HepG2 (cell line): ENCODE measurements at regions not wholly inside any gene's neighbourhood (a gene's known extent, or its start where the extent isn't known, plus 50 kb on each side); places are given as distances from the start of the nearest gene placed in this dataset.

Experiments used
- ATAC-seq: fragments of 200-7000 bp; cut with Tn5 transposase; 3 replicates; pipeline ENCODE4 v1.9.1; 2020; ENCODE audit warnings: mild to moderate bottlenecking, moderate library complexity
- BruUV-seq: library from RNA; stranded (reverse); fragments of 400-500 nt; replicated peaks from 2 replicates; lab custom pipeline; 2021; lab: Mats Ljungman, UMichigan
- CTCF ChIA-PET: fragments of 300-600 bp; formaldehyde crosslinking; extraction: SDS; loops from one replicate; lab custom pipeline; 2021; ENCODE audit warnings: low total read pairs, inconsistent platforms, low intra/inter-chr PET ratio; lab: Yijun Ruan, JAX
- POLR2A ChIA-PET: fragments of 350-600 bp; sonication (Branson Sonifier 250); formaldehyde crosslinking; loops from one replicate; lab custom pipeline; 2020; ENCODE audit warnings: antibody characterized with exemption, inconsistent platforms; lab: Yijun Ruan, JAX
- DNase-seq: peaks from one replicate; pipeline ENCODE4 v3.0.0-alpha.2; 2015; ENCODE audit warnings: low spot score
- FAIRE-seq: peaks from 3 replicates; lab custom pipeline; 2011; peaks lifted over from hg19 to GRCh38; lab: Jason Lieb, UNC
- H2AFZ ChIP-seq: one replicate; pipeline ENCODE4 v1.6.1; 2011; ENCODE audit warnings: low read length, inconsistent platforms
- H3K27ac ChIP-seq: fragments of 300-600 bp; 3 replicates; pipeline ENCODE4 v1.8.0; 2011; ENCODE audit warnings: mixed run types, mild to moderate bottlenecking, mixed read lengths, low read length, inconsistent platforms; ENCODE audit not compliant: insufficient read depth; ENCODE audit errors: extremely low read length
- H3K27me3 ChIP-seq, 2 experiments: fragments of 200-600 bp in 1 of 2; 2 replicates in 1 of 2; 3 replicates in 1 of 2; pipeline versions ENCODE4 v1.6.0 to v1.8.0; 2011; ENCODE audit warnings: low read length in 2 of 2, mild to moderate bottlenecking in 2 of 2, moderate library complexity in 2 of 2, inconsistent platforms in 1 of 2; ENCODE audit not compliant: insufficient read depth in 2 of 2, control insufficient read depth in 1 of 2
- H3K36me3 ChIP-seq, 2 experiments: fragments of 200-600 bp in 1 of 2; replicated peaks in 1 of 2; 2 replicates in 1 of 2; 3 replicates in 1 of 2; pipeline versions ENCODE4 v1.5.1 to v1.8.0; 2011; ENCODE audit warnings: low read length in 2 of 2, inconsistent platforms in 1 of 2; ENCODE audit not compliant: insufficient read depth in 2 of 2, control insufficient read depth in 1 of 2
- H3K4me1 ChIP-seq: 2 replicates; pipeline ENCODE4 v1.5.1; 2012; ENCODE audit warnings: low read length, inconsistent platforms; ENCODE audit not compliant: insufficient read depth
- H3K4me2 ChIP-seq: 2 replicates; pipeline ENCODE4 v1.6.0; 2011; ENCODE audit warnings: low read depth, low read length, inconsistent platforms
- H3K4me3 ChIP-seq, 3 experiments: fragments of 200-600 bp in 1 of 3; sonication (generic), shearing (Covaris generic) in 1 of 3; replicated peaks in 1 of 3; 2 replicates each; pipeline ENCODE4 v1.5.1; 2011 to 2016; ENCODE audit warnings: low read length in 3 of 3, inconsistent platforms in 2 of 3, low read depth in 2 of 3, mild to moderate bottlenecking in 2 of 3, control low read depth in 1 of 3, mixed read lengths in 1 of 3; ENCODE audit not compliant: insufficient read depth in 1 of 3
- H3K79me2 ChIP-seq: one replicate; pipeline ENCODE4 v1.6.1; 2011; ENCODE audit warnings: low read length, inconsistent platforms; ENCODE audit not compliant: insufficient read depth
- H3K9ac ChIP-seq: 2 replicates; pipeline ENCODE4 v1.6.0; 2011; ENCODE audit warnings: mild to moderate bottlenecking, low read depth, low read length, inconsistent platforms; ENCODE audit not compliant: insufficient read depth
- H3K9me3 ChIP-seq: 2 replicates; pipeline ENCODE4 v1.5.1; 2012; ENCODE audit warnings: mild to moderate bottlenecking, low read length
- H4K20me1 ChIP-seq: 2 replicates; pipeline ENCODE4 v1.6.0; 2011; ENCODE audit warnings: inconsistent platforms, mild to moderate bottlenecking, low read length, moderate library complexity; ENCODE audit not compliant: insufficient read depth
- GLI4 ChIP-seq: sonication (generic); formaldehyde crosslinking; IDR thresholded peaks from 2 replicates; pipeline ENCODE4 v1.5.1; 2020; ENCODE audit warnings: missing genetic modification reagents, mild to moderate bottlenecking, moderate library complexity, borderline replicate concordance
- GTF3A ChIP-seq: sonication (generic); formaldehyde crosslinking; conservative IDR thresholded peaks from 2 replicates; pipeline ENCODE4 v1.4.0; 2020; ENCODE audit warnings: mild to moderate bottlenecking, missing genetic modification reagents
- JARID2 ChIP-seq: sonication (generic); formaldehyde crosslinking; IDR thresholded peaks from 2 replicates; pipeline ENCODE4 v1.8.1; 2023; ENCODE audit warnings: missing genetic modification reagents, inconsistent platforms; ENCODE audit not compliant: insufficient replicate concordance
- KAT7 ChIP-seq: IDR thresholded peaks from 2 replicates; pipeline ENCODE4 v1.6.1; 2018; ENCODE audit warnings: borderline replicate concordance, missing compliant biosample characterization
- NFYB ChIP-seq: sonication (generic); formaldehyde crosslinking; IDR thresholded peaks from 2 replicates; pipeline ENCODE4 v1.4.0; 2020; ENCODE audit warnings: missing genetic modification reagents
- RBM22 ChIP-seq: fragments of 200-400 bp; formaldehyde crosslinking; optimal IDR thresholded peaks from 2 replicates; pipeline ENCODE3; 2017; ENCODE audit warnings: mild to moderate bottlenecking, low read length, moderate library complexity
- TBP ChIP-seq: sonication (generic); formaldehyde crosslinking; IDR thresholded peaks from 2 replicates; pipeline ENCODE4 v1.5.0; 2020; ENCODE audit warnings: missing genetic modification reagents
- TBX2 ChIP-seq: sonication (generic); formaldehyde crosslinking; IDR thresholded peaks from 2 replicates; pipeline ENCODE4 v1.5.0; 2020; ENCODE audit warnings: missing genetic modification reagents, mild to moderate bottlenecking, borderline replicate concordance
- ZNF138 ChIP-seq: sonication (generic); formaldehyde crosslinking; IDR thresholded peaks from 2 replicates; pipeline ENCODE4 v1.5.0; 2020; ENCODE audit warnings: mild to moderate bottlenecking, low read depth, missing genetic modification reagents
- ZNF230 ChIP-seq: sonication (generic); formaldehyde crosslinking; IDR thresholded peaks from 2 replicates; pipeline ENCODE4 v1.4.0; 2020; ENCODE audit warnings: mild to moderate bottlenecking, missing genetic modification reagents
- ZNF44 ChIP-seq: sonication (generic); formaldehyde crosslinking; IDR thresholded peaks from 2 replicates; pipeline ENCODE4 v1.5.1; 2020; ENCODE audit warnings: mild to moderate bottlenecking, missing genetic modification reagents
- ZNF451 ChIP-seq: sonication (generic); formaldehyde crosslinking; IDR thresholded peaks from 2 replicates; pipeline ENCODE4 v1.5.0; 2020; ENCODE audit warnings: mild to moderate bottlenecking, missing genetic modification reagents
- ZNF572 ChIP-seq: sonication (generic); formaldehyde crosslinking; IDR thresholded peaks from 2 replicates; pipeline ENCODE4 v1.5.1; 2020; ENCODE audit warnings: mild to moderate bottlenecking, missing genetic modification reagents
- ZNF605 ChIP-seq: sonication (generic); formaldehyde crosslinking; IDR thresholded peaks from 2 replicates; pipeline ENCODE4 v1.8.0; 2022; ENCODE audit warnings: mild to moderate bottlenecking, missing genetic modification reagents
- ZNF749 ChIP-seq: sonication (generic); formaldehyde crosslinking; IDR thresholded peaks from 2 replicates; pipeline ENCODE4 v1.8.0; 2022; ENCODE audit warnings: mild to moderate bottlenecking, missing genetic modification reagents, moderate library complexity, borderline replicate concordance
- WGBS: methylation state at CpG from one replicate; pipeline ENCODE4 v1.1.6; 2017; ENCODE audit warnings: low lambda C conversion rate; 5-methylcytosine and 5-hydroxymethylcytosine counted together
- in situ Hi-C: cut with HindIII; loops from 2 replicates; pipeline ENCODE4 v1.10.0; 2017; ENCODE audit warnings: low pct_unique_long_range_greater_than_20kb; ENCODE audit not compliant: extremely low pct_ligation_motif_present
- intact Hi-C: fragments of 100-400 bp; cut with micrococcal nuclease; formaldehyde crosslinking; loops from one replicate; pipeline ENCODE4 v1.10.0; 2022; ENCODE audit not compliant: unreplicated experiment
- TF ChIP-seq, protein P1 (sequence below): sonication (generic); formaldehyde crosslinking; IDR thresholded peaks from 2 replicates; pipeline ENCODE4 v1.5.1; 2020; ENCODE audit warnings: missing genetic modification reagents, mild to moderate bottlenecking, borderline replicate concordance
- TF ChIP-seq, protein P2 (sequence below): sonication (generic); formaldehyde crosslinking; IDR thresholded peaks from 2 replicates; pipeline ENCODE4 v1.4.0; 2020; ENCODE audit warnings: missing genetic modification reagents
- TF ChIP-seq, protein P3 (sequence below): sonication (generic); formaldehyde crosslinking; conservative IDR thresholded peaks from 2 replicates; pipeline ENCODE4 v1.8.0; 2022; ENCODE audit warnings: mild to moderate bottlenecking, moderate library complexity, missing genetic modification reagents

DNA sequence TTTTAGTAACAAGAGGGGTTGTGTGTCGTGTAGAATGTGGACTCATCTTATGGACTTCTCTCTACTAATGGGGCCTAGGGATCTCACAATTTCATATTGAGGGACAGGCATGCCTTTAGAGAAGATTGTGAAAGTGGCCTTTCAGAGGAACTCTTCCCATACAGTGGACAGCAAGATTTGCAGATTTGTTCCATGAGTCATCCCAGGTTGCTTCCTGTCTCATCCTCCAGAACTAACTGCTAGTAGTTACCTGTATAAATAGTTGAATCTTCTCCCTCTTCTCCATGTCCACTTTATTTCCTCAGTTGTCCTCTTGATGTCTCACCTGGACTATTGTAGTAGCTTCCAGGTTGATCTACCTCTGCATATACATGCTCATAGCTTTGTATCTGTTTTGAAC, 997.5 kb upstream of the CTNND2 start:
- in situ Hi-C loops, result no loop called here
- peaks cover 85% of the 10 kb centered on the region for H3K9me3 ChIP-seq
- 9% methylated on average over 1 of the region's 1 CpG for WGBS
- no peaks in the 10 kb centered on the region for H3K79me2 ChIP-seq
- ChIA-PET CTCF (no interaction called here), POLR2A (no interaction called here)
- no peaks in the 10 kb centered on the region for H3K36me3 ChIP-seq
- no peak overlapping the region for H3K4me2 ChIP-seq
- intact Hi-C loops, result no loop called here
- no peak overlapping the region for H2AFZ ChIP-seq
- ATAC-seq, result no peak
- no peak overlapping the region for H3K4me3 ChIP-seq
- H3K4me1 ChIP-seq, result no peaks in the 10 kb centered on the region
- BruUV-seq, result no TSS peak
- H3K27ac ChIP-seq, result no peak overlapping the region
- H4K20me1 ChIP-seq, result no peaks in the 10 kb centered on the region
- H3K27me3 ChIP-seq, result no peaks in the 10 kb centered on the region
- FAIRE-seq, result no peak
- no peak overlapping the region for H3K9ac ChIP-seq
- no peak for DNase-seq
- TF ChIP-seq, protein P1, sequence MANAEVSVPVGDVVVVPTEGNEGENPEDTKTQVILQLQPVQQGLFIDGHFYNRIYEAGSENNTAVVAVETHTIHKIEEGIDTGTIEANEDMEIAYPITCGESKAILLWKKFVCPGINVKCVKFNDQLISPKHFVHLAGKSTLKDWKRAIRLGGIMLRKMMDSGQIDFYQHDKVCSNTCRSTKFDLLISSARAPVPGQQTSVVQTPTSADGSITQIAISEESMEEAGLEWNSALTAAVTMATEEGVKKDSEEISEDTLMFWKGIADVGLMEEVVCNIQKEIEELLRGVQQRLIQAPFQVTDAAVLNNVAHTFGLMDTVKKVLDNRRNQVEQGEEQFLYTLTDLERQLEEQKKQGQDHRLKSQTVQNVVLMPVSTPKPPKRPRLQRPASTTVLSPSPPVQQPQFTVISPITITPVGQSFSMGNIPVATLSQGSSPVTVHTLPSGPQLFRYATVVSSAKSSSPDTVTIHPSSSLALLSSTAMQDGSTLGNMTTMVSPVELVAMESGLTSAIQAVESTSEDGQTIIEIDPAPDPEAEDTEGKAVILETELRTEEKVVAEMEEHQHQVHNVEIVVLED (CRISPR knock-in tag), result no peak
- TF ChIP-seq ZNF749 (CRISPR knock-in tag) (no peak), NFYB (CRISPR knock-in tag) (no peak), ZNF572 (no peak), ZNF230 (CRISPR knock-in tag) (no peak), RBM22 (no peak), TBX2 (CRISPR knock-in tag) (no peak), ZNF44 (CRISPR knock-in tag) (no peak), JARID2 (no peak), GLI4 (CRISPR knock-in tag) (no peak), ZNF138 (CRISPR knock-in tag) (no peak), TBP (no peak), KAT7 (no peak), ZNF605 (CRISPR knock-in tag) (no peak), ZNF451 (CRISPR knock-in tag) (no peak), GTF3A (no peak)
- TF ChIP-seq, protein P2, sequence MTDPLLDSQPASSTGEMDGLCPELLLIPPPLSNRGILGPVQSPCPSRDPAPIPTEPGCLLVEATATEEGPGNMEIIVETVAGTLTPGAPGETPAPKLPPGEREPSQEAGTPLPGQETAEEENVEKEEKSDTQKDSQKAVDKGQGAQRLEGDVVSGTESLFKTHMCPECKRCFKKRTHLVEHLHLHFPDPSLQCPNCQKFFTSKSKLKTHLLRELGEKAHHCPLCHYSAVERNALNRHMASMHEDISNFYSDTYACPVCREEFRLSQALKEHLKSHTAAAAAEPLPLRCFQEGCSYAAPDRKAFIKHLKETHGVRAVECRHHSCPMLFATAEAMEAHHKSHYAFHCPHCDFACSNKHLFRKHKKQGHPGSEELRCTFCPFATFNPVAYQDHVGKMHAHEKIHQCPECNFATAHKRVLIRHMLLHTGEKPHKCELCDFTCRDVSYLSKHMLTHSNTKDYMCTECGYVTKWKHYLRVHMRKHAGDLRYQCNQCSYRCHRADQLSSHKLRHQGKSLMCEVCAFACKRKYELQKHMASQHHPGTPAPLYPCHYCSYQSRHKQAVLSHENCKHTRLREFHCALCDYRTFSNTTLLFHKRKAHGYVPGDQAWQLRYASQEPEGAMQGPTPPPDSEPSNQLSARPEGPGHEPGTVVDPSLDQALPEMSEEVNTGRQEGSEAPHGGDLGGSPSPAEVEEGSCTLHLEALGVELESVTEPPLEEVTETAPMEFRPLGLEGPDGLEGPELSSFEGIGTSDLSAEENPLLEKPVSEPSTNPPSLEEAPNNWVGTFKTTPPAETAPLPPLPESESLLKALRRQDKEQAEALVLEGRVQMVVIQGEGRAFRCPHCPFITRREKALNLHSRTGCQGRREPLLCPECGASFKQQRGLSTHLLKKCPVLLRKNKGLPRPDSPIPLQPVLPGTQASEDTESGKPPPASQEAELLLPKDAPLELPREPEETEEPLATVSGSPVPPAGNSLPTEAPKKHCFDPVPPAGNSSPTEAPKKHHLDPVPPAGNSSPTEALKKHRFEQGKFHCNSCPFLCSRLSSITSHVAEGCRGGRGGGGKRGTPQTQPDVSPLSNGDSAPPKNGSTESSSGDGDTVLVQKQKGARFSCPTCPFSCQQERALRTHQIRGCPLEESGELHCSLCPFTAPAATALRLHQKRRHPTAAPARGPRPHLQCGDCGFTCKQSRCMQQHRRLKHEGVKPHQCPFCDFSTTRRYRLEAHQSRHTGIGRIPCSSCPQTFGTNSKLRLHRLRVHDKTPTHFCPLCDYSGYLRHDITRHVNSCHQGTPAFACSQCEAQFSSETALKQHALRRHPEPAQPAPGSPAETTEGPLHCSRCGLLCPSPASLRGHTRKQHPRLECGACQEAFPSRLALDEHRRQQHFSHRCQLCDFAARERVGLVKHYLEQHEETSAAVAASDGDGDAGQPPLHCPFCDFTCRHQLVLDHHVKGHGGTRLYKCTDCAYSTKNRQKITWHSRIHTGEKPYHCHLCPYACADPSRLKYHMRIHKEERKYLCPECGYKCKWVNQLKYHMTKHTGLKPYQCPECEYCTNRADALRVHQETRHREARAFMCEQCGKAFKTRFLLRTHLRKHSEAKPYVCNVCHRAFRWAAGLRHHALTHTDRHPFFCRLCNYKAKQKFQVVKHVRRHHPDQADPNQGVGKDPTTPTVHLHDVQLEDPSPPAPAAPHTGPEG (CRISPR knock-in tag), result no peak
- TF ChIP-seq, protein P3, sequence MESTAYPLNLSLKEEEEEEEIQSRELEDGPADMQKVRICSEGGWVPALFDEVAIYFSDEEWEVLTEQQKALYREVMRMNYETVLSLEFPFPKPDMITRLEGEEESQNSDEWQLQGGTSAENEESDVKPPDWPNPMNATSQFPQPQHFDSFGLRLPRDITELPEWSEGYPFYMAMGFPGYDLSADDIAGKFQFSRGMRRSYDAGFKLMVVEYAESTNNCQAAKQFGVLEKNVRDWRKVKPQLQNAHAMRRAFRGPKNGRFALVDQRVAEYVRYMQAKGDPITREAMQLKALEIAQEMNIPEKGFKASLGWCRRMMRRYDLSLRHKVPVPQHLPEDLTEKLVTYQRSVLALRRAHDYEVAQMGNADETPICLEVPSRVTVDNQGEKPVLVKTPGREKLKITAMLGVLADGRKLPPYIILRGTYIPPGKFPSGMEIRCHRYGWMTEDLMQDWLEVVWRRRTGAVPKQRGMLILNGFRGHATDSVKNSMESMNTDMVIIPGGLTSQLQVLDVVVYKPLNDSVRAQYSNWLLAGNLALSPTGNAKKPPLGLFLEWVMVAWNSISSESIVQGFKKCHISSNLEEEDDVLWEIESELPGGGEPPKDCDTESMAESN (CRISPR knock-in tag), result no peak
